NB4 (cell line): ENCODE measurements at regions not wholly inside any gene's neighbourhood (a gene's known extent, or its start where the extent isn't known, plus 50 kb on each side); places are given as distances from the start of the nearest gene placed in this dataset.

Experiments
- DNase-seq: peaks from one replicate; pipeline ENCODE4 v3.0.0; 2010; ENCODE audit warnings: low read depth
- H3K4me3 ChIP-seq: one replicate; pipeline ENCODE4 v1.5.1; 2011; ENCODE audit warnings: mild to moderate bottlenecking, low read depth, low read length, moderate library complexity
- MAX ChIP-seq: IDR thresholded peaks from 2 replicates; pipeline ENCODE4 v1.6.1; 2011; ENCODE audit warnings: low read depth, low read length
- MYC ChIP-seq: IDR thresholded peaks from 2 replicates; pipeline ENCODE4 v1.6.1; 2011; ENCODE audit warnings: low read depth, low read length
- POLR2A ChIP-seq: IDR thresholded peaks from 2 replicates; pipeline ENCODE4 v1.6.1; 2011; ENCODE audit warnings: mild to moderate bottlenecking; ENCODE audit not compliant: insufficient read length; ENCODE audit errors: extremely low read depth
- TF ChIP-seq, protein P1 (sequence below): IDR thresholded peaks from one replicate; pipeline ENCODE4 v1.5.1; 2012; ENCODE audit warnings: low read depth, low read length

DNA sequence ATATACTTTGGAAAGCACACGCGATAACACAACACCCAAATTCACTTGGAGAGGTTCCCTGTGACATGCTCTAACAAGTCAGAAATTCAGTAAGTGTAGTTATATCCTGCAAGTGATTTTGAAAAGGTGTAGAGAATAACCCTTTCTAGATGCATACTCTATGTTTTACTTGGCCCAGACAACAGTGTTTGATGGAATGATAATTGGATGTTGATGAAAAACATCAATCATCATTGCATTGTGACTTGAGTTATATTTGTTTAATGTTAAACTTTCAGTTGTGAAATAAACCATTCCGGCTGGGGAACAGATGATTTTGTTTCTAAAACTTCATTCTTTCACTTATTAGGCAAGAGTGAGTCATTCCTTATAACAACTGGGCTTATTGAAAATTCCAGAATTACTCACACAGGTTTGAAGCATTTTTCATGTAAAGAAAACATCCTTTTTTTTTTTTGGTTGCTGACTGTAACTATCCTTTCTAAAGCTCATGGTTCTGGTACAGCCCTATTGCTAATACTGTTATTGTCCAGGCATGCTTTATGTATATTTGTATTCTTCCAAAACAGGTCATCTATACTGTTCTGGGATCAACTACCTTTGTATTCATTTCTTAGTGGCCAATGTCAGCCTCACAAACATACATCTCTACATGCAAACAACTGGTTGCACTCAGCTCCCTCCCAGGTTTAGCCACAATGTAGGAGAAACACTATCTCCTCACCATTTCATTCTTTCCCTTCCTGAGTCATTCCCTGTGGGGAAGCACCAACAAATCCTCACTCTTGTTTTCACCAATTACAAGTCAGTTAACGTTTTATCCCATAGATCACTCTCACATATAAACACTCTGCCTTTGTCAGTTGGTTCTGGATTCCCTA is 121.2 kb upstream of the LRIG3 start:
- no peak for TF ChIP-seq POLR2A
- DNase-seq: no peak
- H3K4me3 ChIP-seq: no peak overlapping the region

DNA sequence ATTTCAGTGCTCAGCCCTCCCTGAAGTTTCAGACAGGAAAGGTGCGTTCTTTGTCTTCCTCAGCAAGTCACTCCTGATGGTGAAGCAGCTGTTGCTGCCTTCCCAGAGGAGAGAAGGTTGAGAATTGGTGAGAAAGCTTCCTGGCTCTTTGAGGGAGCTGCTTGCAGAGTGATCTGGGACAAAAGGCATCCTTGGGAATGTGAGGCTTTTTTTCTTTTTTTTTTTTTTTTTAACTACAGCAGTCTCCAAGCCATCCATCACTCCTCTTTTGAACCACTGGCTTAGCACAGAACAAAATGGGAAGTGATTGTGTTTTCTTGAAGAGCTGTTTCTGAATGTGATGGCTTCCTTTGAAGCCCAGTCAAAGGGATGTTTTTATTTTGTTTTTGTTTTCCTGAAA is 120.4 kb upstream of the LRIG3 start:
- no peak overlapping the region for H3K4me3 ChIP-seq
- no peak for DNase-seq
- TF ChIP-seq, protein P1, sequence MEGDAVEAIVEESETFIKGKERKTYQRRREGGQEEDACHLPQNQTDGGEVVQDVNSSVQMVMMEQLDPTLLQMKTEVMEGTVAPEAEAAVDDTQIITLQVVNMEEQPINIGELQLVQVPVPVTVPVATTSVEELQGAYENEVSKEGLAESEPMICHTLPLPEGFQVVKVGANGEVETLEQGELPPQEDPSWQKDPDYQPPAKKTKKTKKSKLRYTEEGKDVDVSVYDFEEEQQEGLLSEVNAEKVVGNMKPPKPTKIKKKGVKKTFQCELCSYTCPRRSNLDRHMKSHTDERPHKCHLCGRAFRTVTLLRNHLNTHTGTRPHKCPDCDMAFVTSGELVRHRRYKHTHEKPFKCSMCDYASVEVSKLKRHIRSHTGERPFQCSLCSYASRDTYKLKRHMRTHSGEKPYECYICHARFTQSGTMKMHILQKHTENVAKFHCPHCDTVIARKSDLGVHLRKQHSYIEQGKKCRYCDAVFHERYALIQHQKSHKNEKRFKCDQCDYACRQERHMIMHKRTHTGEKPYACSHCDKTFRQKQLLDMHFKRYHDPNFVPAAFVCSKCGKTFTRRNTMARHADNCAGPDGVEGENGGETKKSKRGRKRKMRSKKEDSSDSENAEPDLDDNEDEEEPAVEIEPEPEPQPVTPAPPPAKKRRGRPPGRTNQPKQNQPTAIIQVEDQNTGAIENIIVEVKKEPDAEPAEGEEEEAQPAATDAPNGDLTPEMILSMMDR: no peak
- no peak for TF ChIP-seq POLR2A
- no peak for TF ChIP-seq MAX
- no peak for TF ChIP-seq MYC

DNA sequence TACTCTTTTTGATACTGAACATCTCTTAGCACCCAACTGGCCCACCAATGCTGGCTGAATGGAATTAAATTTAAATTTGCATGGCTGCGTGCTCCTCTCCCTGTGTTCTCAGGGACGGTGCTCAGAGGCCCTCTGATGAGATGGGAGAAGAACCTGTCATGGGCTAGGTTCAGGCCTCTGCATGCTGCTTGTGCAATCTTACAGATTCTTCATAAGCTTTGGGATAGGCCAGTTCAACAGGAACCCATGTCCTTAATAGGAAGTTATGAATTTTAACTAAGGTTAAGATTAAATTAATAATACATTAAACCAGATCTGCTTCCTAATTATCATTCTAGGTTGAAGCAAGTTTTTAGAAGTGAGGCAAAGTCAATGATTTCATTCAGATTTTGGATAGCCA is 119.7 kb upstream of the LRIG3 start:
- TF ChIP-seq MYC: no peak
- TF ChIP-seq MAX: no peak
- TF ChIP-seq, protein P1: no peak
- TF ChIP-seq POLR2A: no peak
- no peak overlapping the region for H3K4me3 ChIP-seq
- DNase-seq: no peak

GRCh38 chr12:59039005-59039404 is 118.7 kb upstream of the LRIG3 start:
- TF ChIP-seq, protein P1: no peak
- TF ChIP-seq MYC (no peak), POLR2A (no peak), MAX (no peak)
- no peak overlapping the region for H3K4me3 ChIP-seq
- DNase-seq: no peak

DNA sequence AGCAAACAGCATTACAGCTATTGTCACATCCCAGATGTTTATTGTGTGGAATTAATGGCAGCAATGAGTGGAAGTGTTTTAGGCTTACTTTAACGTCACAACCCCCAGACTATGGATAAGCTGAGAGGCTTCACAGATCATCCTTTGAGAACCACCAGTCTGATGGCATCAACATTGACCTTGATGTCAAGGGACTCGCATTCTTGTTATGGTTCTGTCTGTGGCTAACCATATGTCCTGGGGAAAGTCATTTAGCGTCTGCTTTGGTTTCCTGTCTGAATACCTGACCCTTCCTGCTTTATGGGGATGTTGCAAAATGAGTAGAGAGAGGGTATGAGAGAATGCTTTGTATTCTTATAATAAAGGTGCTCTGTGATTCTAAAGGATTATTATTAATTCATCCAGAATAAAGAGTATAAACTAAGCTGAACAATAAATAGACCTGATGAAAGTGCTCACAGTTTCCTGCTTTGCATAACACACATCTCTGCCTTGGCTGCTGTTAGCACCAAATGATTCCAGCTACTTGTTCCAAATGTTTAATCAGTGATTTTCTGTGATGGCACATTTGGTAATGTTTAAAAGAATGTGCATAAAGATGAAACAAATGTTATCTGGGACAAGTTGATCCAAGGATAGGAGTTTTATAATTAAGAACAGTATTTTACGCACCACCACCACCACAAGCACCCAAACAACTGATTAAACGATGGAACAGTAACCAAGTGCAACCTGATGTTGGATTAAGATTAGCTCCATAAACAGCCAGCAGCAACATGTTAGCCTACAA is 116.9 kb upstream of the LRIG3 start:
- no peak for DNase-seq
- H3K4me3 ChIP-seq: no peak overlapping the region
- TF ChIP-seq MYC (no peak), MAX (no peak)
- TF ChIP-seq, protein P1: no peak

DNA sequence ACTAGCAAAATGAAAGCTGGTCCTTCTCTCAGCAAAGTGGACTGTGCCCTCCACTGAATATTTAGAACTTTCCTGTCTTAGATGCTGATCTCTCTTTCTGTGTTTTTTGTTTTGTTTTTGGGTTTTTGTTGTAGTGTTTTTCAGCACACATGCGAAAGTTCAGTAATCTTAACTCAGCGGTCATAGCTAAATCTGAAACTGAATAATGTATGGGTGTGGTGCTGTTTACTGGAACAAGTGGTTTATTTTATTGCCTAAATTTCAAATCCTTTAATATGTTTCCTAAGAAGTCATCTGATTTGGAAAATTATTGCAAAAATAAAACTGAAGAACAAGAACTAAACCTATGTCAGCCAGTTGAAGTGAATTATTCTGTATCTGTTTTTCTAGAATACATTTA is 116.0 kb upstream of the LRIG3 start:
- H3K4me3 ChIP-seq: no peak overlapping the region
- DNase-seq: no peak
- TF ChIP-seq MAX: no peak
- no peak for TF ChIP-seq POLR2A
